Right lobe of liver (tissue), 6 donors: ENCODE measurements at regions not wholly inside any gene's neighbourhood (a gene's known extent, or its start where the extent isn't known, plus 50 kb on each side); places are given as distances from the start of the nearest gene placed in this dataset.

Source experiments
- ATAC-seq, 4 donors: fragments of 200-7000 bp; cut with Tn5 transposase; one replicate each; pipeline ENCODE4 v1.9.1; 2020; ENCODE audit warnings: mild to moderate bottlenecking in 4 of 4, moderate library complexity in 4 of 4
- DNase-seq, 3 donors: peaks; one replicate each; pipeline ENCODE4 v3.0.0-alpha.2; 2020
- H3K27ac ChIP-seq, 3 donors: fragments of 200-600 bp; one replicate each; pipeline ENCODE4 v1.8.0; 2022
- H3K27me3 ChIP-seq, 2 donors: fragments of 200-600 bp; one replicate each; pipeline ENCODE4 v1.8.0; 2022
- H3K36me3 ChIP-seq, 4 donors: fragments of 200-600 bp; sonication (generic) in 1 of 4; one replicate each; pipeline versions ENCODE4 v1.5.1 to v1.8.0; 2017 to 2022; ENCODE audit warnings: control low read depth in 1 of 4
- H3K4me1 ChIP-seq, 4 donors: fragments of 200-600 bp; sonication (generic) in 1 of 4; one replicate each; pipeline versions ENCODE4 v1.5.1 to v1.8.0; 2017 to 2022; ENCODE audit warnings: control low read depth in 1 of 4
- H3K4me3 ChIP-seq, 3 donors: fragments of 200-600 bp; one replicate each; pipeline ENCODE4 v1.8.0; 2022
- H3K9me3 ChIP-seq, 4 donors: fragments of 200-600 bp; sonication (generic) in 1 of 4; one replicate each; pipeline versions ENCODE4 v1.5.1 to v1.8.0; 2017 to 2022; ENCODE audit warnings: control low read depth in 1 of 4
- CTCF ChIP-seq, 4 donors: fragments of 200-600 bp in 3 of 4; fragments of 450-650 bp in 1 of 4; IDR thresholded peaks; one replicate each; pipeline versions ENCODE4 v1.5.1 to v1.8.0; 2016 to 2022; ENCODE audit warnings: antibody characterized with exemption in 4 of 4, mild to moderate bottlenecking in 2 of 4
- POLR2A ChIP-seq: fragments of 450-650 bp; IDR thresholded peaks from one replicate; pipeline ENCODE4 v1.6.1; 2017; ENCODE audit warnings: antibody characterized with exemption, mild to moderate bottlenecking
- WGBS: methylation state at CpG from one replicate; pipeline ENCODE4 v1.1.6; 2018; ENCODE audit warnings: low coverage, low lambda C conversion rate; ENCODE audit not compliant: insufficient coverage; ENCODE audit errors: missing lambda C conversion rate; 5-methylcytosine and 5-hydroxymethylcytosine counted together
- intact Hi-C, 2 donors: fragments of 100-400 bp; cut with DNase I; formaldehyde crosslinking; loops; one replicate each; pipeline versions ENCODE4 v1.11.2 to v1.14.1; 2022
- donor health status: DM: no; HTN: yes; CAD: no.
- donor health status: DM: no; HTN: no; CAD: no.
- donor health status: DM: no; HTN: no; CAD: no.
- donor health status: DM: no; HTN: yes; CAD: no.
- donor health status: DM: no; HTN: yes; CAD: no.

GRCh38 chr3:87175732-87176131 lies 51.4 kb upstream of the CHMP2B start:
- ATAC-seq: peak in 1 of 4 donors; percentile 47
- WGBS: 59% methylated on average over 2 of the region's 2 CpGs

GRCh38 chr3:87173776-87174175 lies 53.3 kb upstream of the CHMP2B start:
- WGBS: no CpG with 5 or more reads among the region's 2 CpGs
- no peak for TF ChIP-seq POLR2A
- Histone ChIP-seq H3K9me3 (no peaks in the 10 kb centered on the region), H3K27me3 (no peaks in the 10 kb centered on the region), H3K36me3 (no peaks in the 10 kb centered on the region), H3K27ac (no peak overlapping the region), H3K4me1 (no peaks in the 10 kb centered on the region), H3K4me3 (no peak overlapping the region)
- intact Hi-C loops: no loop called here
- no peak for ATAC-seq
- DNase-seq: no peak

More at GRCh38 chr3:87175732-87176131, 51.4 kb upstream of the CHMP2B start:
- Histone ChIP-seq H3K4me1 (no peaks in the 10 kb centered on the region), H3K27ac (no peak overlapping the region), H3K27me3 (no peaks in the 10 kb centered on the region), H3K36me3 (no peaks in the 10 kb centered on the region), H3K9me3 (no peaks in the 10 kb centered on the region), H3K4me3 (no peak overlapping the region)
- intact Hi-C loops: no loop called here
- no peak for DNase-seq
- no peak for TF ChIP-seq CTCF (IDR thresholded peaks at IDR 0.05)
- TF ChIP-seq POLR2A: no peak

- intact Hi-C loops: no loop called here
- ATAC-seq: no peak
- TF ChIP-seq CTCF (IDR thresholded peaks at IDR 0.05) (no peak), POLR2A (no peak)
Observed at GRCh38 chr3:87173071-87173470, 54.0 kb upstream of the CHMP2B start.

GRCh38 chr3:87167628-87168456 lies 59.3 kb upstream of the CHMP2B start:
- Histone ChIP-seq H3K27me3 (no peaks in the 10 kb centered on the region), H3K27ac (no peak overlapping the region), H3K9me3 (no peaks in the 10 kb centered on the region), H3K4me1 (no peaks in the 10 kb centered on the region), H3K4me3 (peak overlapping the region; percentile 21 to 45 (median 43)), H3K36me3 (no peaks in the 10 kb centered on the region)
- intact Hi-C loops: no loop called here
- TF ChIP-seq POLR2A (no peak), CTCF (IDR thresholded peaks at IDR 0.05) (peak; percentile 53 to 76 (median 71))
- ATAC-seq (peak; percentile 85 to 95 (median 92)), DNase-seq (no peak)
- 17% methylated on average over 11 of the region's 11 CpGs for WGBS

More at GRCh38 chr3:87173071-87173470, 54.0 kb upstream of the CHMP2B start:
- DNase-seq: no peak
- H3K27me3 ChIP-seq: no peaks in the 10 kb centered on the region
- no peaks in the 10 kb centered on the region for H3K9me3 ChIP-seq
- H3K27ac ChIP-seq: no peak overlapping the region
- WGBS: 56% methylated on average over 3 of the region's 3 CpGs
- no peaks in the 10 kb centered on the region for H3K4me1 ChIP-seq
- H3K4me3 ChIP-seq: no peak overlapping the region
- H3K36me3 ChIP-seq: no peaks in the 10 kb centered on the region

GRCh38 chr3:87164245-87164644 lies 62.9 kb upstream of the CHMP2B start:
- WGBS: 90% methylated on average over 3 of the region's 3 CpGs
- Histone ChIP-seq H3K9me3 (no peaks in the 10 kb centered on the region), H3K27me3 (no peaks in the 10 kb centered on the region), H3K4me3 (no peak overlapping the region), H3K4me1 (no peaks in the 10 kb centered on the region), H3K27ac (no peak overlapping the region), H3K36me3 (no peaks in the 10 kb centered on the region)
- DNase-seq (no peak), ATAC-seq (no peak)
- intact Hi-C loops: no loop called here
- TF ChIP-seq POLR2A: no peak
- TF ChIP-seq CTCF (IDR thresholded peaks at IDR 0.05): no peak
